ENCODE measurements at regions not wholly inside any gene's neighbourhood (a gene's known extent, or its start where the extent isn't known, plus 50 kb on each side); places are given as distances from the start of the nearest gene placed in this dataset.

DNA sequence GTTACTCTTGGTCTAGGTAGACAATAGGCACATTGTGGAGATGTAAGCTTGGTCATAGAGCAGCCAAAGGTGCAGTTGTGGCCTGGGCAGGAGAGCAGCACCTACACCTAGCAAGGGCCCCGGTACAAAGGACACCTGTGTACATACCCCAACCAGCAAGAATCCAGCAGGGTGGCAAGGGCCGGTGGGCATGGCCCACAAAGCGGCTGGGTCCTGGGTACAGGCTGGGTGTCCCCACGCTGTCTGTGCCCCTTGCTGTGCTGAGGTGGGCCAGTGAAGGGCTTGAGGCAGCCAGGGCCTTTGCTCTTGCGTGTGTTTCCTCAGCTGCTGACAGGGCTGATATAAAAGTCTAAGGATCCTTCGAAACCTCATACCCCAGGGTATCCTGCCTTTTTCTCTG lies 501.8 kb downstream of the EIPR1 start:
- no TSS peak for BruUV-seq (replicated peaks)
- Histone ChIP-seq H2AFZ (ENCODE audit: low read depth, low read length) (no peak overlapping the region), H3K36me3 (ENCODE audit: control insufficient read depth, insufficient read depth, low read length) (no peaks in the 10 kb centered on the region), H3K9me1 (ENCODE audit: control insufficient read depth, insufficient read depth, low read length) (no peaks in the 10 kb centered on the region), H3K9me3 (replicated peaks; ENCODE audit: control insufficient read depth, insufficient read depth, low read depth, low read length) (no peaks in the 10 kb centered on the region), H3K4me2 (ENCODE audit: insufficient read depth, low read length) (no peak overlapping the region), H3K27me3 (ENCODE audit: control insufficient read depth in 2 of 2, insufficient read depth in 2 of 2, low read length in 2 of 2) (peaks cover 9 to 42% of the 10 kb centered on the region in 2 experiments), H3K79me2 (ENCODE audit: control insufficient read depth, insufficient read depth, low read length) (no peaks in the 10 kb centered on the region), H3K27ac (ENCODE audit: extremely low read depth, low read depth, low read length) (no peak overlapping the region), H4K20me1 (replicated peaks; ENCODE audit: control insufficient read depth, insufficient read depth, low read length) (no peaks in the 10 kb centered on the region), H3K9ac (ENCODE audit: insufficient read depth in 1 of 2, low read depth in 2 of 2, low read length in 2 of 2) (no peak overlapping the region), H3K4me3 (no peak overlapping the region), H3K4me1 (replicated peaks in 1 of 2; ENCODE audit: control insufficient read depth in 2 of 2, insufficient read depth in 2 of 2, low read length in 2 of 2) (no peaks in the 10 kb centered on the region)
- in situ Hi-C loops (cut with MboI) (no loop called here), intact Hi-C loops (cut with micrococcal nuclease) (no loop called here)
- no peak for DNase-seq (ENCODE audit: extremely low read depth in 1 of 4, low spot score in 3 of 4)
- FAIRE-seq: no peak
- ChIA-PET CTCF (ENCODE audit: low intra/inter-chr PET ratio) (no interaction called here), POLR2A (no interaction called here)
- no peak for TF ChIP-seq ZNF253 (CRISPR knock-in tag; conservative IDR thresholded peaks at IDR 0.05)
- TF ChIP-seq HDAC3 (IDR thresholded peaks at IDR 0.05; ENCODE audit: borderline replicate concordance, partially characterized antibody): no peak
- TF ChIP-seq STAT5A (IDR thresholded peaks at IDR 0.05; ENCODE audit: borderline replicate concordance, low read length): no peak
- TF ChIP-seq MBD2 (IDR thresholded peaks at IDR 0.05; ENCODE audit: borderline replicate concordance, low read depth): no peak
- TF ChIP-seq ZNF134 (CRISPR knock-in tag; conservative IDR thresholded peaks at IDR 0.05): no peak
- TF ChIP-seq BRF2 (IDR thresholded peaks at IDR 0.05; ENCODE audit: borderline replicate concordance, insufficient read depth, insufficient read length): no peak
- no peak for TF ChIP-seq GTF2A2 (tag; IDR thresholded peaks at IDR 0.05)
- no peak for TF ChIP-seq SMC3 (conservative IDR thresholded peaks at IDR 0.05; ENCODE audit: insufficient read depth, low read depth, low read length)
- no peak for TF ChIP-seq NFIX (CRISPR knock-in tag; IDR thresholded peaks at IDR 0.05; ENCODE audit: low read depth)
- no peak for TF ChIP-seq HOXB6 (CRISPR knock-in tag; IDR thresholded peaks at IDR 0.05; ENCODE audit: borderline replicate concordance)
- TF ChIP-seq KAT7 (CRISPR knock-in tag; IDR thresholded peaks at IDR 0.05; ENCODE audit: borderline replicate concordance): no peak
- 0% methylated on average over 6 of the region's 6 CpGs for WGBS (ENCODE audit: insufficient coverage, low coverage, missing lambda C conversion rate)
- ATAC-seq: no peak

Measured in K562 (cell line).